ENCODE measurements at regions not wholly inside any gene's neighbourhood (a gene's known extent, or its start where the extent isn't known, plus 50 kb on each side); places are given as distances from the start of the nearest gene placed in this dataset.

DNA sequence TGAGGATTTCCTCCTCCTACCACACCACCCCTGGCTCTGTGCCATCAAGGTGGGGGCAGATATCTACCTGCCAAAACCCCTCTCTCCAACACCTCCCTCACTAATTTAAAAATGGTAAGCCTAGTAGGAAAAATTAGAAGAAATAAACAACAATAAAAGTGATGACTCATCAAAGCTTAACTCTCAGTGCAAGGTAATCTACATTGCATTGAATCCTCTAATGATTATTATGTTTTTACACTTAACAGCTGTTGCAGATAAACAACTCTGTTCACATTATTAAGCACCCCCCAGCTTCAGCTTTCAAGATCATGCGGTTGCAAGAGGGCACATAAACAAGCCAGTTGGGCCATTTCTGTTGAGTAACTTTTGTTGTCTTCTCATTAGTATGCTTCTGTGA, 396.1 kb upstream of the ATP11B start:
- ChIA-PET POLR2A (no interaction called here), CTCF (no interaction called here)
- Histone ChIP-seq H3K36me3 (ENCODE audit: control insufficient read depth, insufficient read depth, low read length) (no peaks in the 10 kb centered on the region), H3K27me3 (replicated peaks; ENCODE audit: control insufficient read depth, insufficient read depth, low read length) (no peaks in the 10 kb centered on the region), H3K4me1 (peaks cover under 1% of the 10 kb centered on the region; the same call in 1 of the 2 replicates), H3K4me3 (ENCODE audit: low read depth, low read length) (no peak overlapping the region), H3K9me3 (no peaks in the 10 kb centered on the region)
- Mint-ChIP-seq H3K27ac (ENCODE audit: unreplicated experiment) (no peak overlapping the region), H3K4me1 (ENCODE audit: low read depth, unreplicated experiment) (peaks cover 14% of the 10 kb centered on the region), H3K36me3 (ENCODE audit: insufficient read depth, unreplicated experiment) (no peaks in the 10 kb centered on the region), H3K27me3 (ENCODE audit: insufficient read depth, unreplicated experiment) (no peaks in the 10 kb centered on the region), H3K9me3 (ENCODE audit: unreplicated experiment) (no peaks in the 10 kb centered on the region), H3K4me3 (ENCODE audit: unreplicated experiment) (no peak overlapping the region)
- intact Hi-C loops (cut with micrococcal nuclease; ENCODE audit: unreplicated experiment): no loop called here
- DNase-seq: no peak
- no TSS peak for BruUV-seq (replicated peaks)
- no peak for TF ChIP-seq CTCF (IDR thresholded peaks at IDR 0.05; ENCODE audit: insufficient read depth in 1 of 2, low read depth in 1 of 2, low read length in 1 of 2, severe bottlenecking in 1 of 2, unreplicated experiment in 1 of 2)

DNA sequence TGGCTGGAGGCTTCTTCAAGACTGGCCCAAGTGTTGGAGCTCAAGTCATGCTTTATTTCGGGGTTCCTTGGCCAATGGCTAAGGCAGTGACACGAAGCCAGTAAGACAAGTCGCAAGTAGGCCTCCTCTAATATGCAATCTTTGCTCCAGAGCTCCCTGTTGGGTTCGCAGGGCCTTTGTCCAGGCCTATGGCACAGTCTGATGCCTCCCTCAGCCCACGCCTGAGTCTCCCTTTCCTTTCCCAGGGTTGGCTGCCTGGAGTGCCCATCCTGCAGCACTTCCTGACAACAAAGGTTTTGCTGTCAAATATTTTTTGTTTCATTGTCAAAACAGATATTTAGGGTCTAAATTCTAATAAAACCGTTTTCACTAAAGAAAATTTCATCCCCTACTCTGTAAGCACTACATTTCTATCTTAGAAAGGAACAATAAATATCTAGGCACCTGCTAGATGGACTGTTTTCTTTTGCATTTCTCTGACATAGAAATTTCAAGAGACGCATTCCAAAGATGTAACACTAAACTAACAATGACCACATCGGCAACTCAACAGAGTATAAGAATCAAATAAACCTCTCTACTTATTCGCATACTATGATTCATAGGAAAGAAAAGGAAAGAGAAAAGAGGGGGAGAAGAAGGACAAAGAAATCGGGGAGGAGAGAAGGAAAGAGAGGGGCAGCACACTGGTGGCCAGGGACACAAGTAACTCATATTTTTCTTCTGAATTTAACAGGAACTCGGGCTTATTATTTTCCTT, 393.1 kb upstream of the ATP11B start:
- no peak for DNase-seq
- H3K27me3 ChIP-seq (replicated peaks; ENCODE audit: control insufficient read depth, insufficient read depth, low read length): no peaks in the 10 kb centered on the region
- intact Hi-C loops (cut with micrococcal nuclease; ENCODE audit: unreplicated experiment): no loop called here
- Mint-ChIP-seq H3K4me3 (ENCODE audit: unreplicated experiment) (no peak overlapping the region), H3K36me3 (ENCODE audit: insufficient read depth, unreplicated experiment) (no peaks in the 10 kb centered on the region), H3K27ac (ENCODE audit: unreplicated experiment) (no peak overlapping the region), H3K27me3 (ENCODE audit: insufficient read depth, unreplicated experiment) (no peaks in the 10 kb centered on the region), H3K9me3 (ENCODE audit: unreplicated experiment) (no peaks in the 10 kb centered on the region), H3K4me1 (ENCODE audit: low read depth, unreplicated experiment) (no peaks in the 10 kb centered on the region)
- no peaks in the 10 kb centered on the region for H3K4me1 ChIP-seq
- no peak for TF ChIP-seq CTCF (IDR thresholded peaks at IDR 0.05; ENCODE audit: insufficient read depth in 1 of 2, low read depth in 1 of 2, low read length in 1 of 2, severe bottlenecking in 1 of 2, unreplicated experiment in 1 of 2)
- POLR2A ChIA-PET: no interaction called here
- H3K9me3 ChIP-seq: no peaks in the 10 kb centered on the region
- CTCF ChIA-PET: no interaction called here
- no peaks in the 10 kb centered on the region for H3K36me3 ChIP-seq (ENCODE audit: control insufficient read depth, insufficient read depth, low read length)
- no peak overlapping the region for H3K4me3 ChIP-seq (ENCODE audit: low read depth, low read length)
- BruUV-seq (replicated peaks): no TSS peak

DNA sequence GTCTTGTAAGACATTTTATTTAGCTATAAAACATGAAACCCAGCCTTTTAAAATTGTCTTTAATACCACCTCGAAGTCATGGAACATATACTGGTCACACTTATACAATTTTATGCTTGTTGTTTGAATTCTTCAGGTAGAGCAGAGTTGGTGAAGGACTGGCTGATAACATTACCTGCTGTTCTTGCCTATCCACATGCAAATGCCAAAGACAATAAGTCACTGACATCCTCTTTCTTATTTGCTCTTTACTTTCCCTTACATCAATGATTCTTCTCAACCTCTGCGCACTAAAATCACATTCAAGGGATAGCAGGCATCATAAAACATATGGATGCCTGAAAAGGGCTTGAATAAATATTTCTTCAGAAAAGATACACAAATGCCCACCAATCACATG, 392.5 kb upstream of the ATP11B start:
- H3K36me3 Mint-ChIP-seq (ENCODE audit: insufficient read depth, unreplicated experiment): no peaks in the 10 kb centered on the region
- ChIA-PET CTCF (no interaction called here), POLR2A (no interaction called here)
- H3K4me1 ChIP-seq: no peaks in the 10 kb centered on the region
- no peak overlapping the region for H3K4me3 Mint-ChIP-seq (ENCODE audit: unreplicated experiment)
- no peak for TF ChIP-seq CTCF (IDR thresholded peaks at IDR 0.05; ENCODE audit: insufficient read depth in 1 of 2, low read depth in 1 of 2, low read length in 1 of 2, severe bottlenecking in 1 of 2, unreplicated experiment in 1 of 2)
- no peak overlapping the region for H3K27ac Mint-ChIP-seq (ENCODE audit: unreplicated experiment)
- H3K4me1 Mint-ChIP-seq (ENCODE audit: low read depth, unreplicated experiment): no peaks in the 10 kb centered on the region
- no peaks in the 10 kb centered on the region for H3K9me3 ChIP-seq
- H3K4me3 ChIP-seq (ENCODE audit: low read depth, low read length): no peak overlapping the region
- H3K9me3 Mint-ChIP-seq (ENCODE audit: unreplicated experiment): no peaks in the 10 kb centered on the region
- no peaks in the 10 kb centered on the region for H3K27me3 Mint-ChIP-seq (ENCODE audit: insufficient read depth, unreplicated experiment)
- H3K36me3 ChIP-seq (ENCODE audit: control insufficient read depth, insufficient read depth, low read length): no peaks in the 10 kb centered on the region
- intact Hi-C loops (cut with micrococcal nuclease; ENCODE audit: unreplicated experiment): no loop called here
- BruUV-seq (replicated peaks): no TSS peak
- DNase-seq: no peak
- H3K27me3 ChIP-seq (replicated peaks; ENCODE audit: control insufficient read depth, insufficient read depth, low read length): no peaks in the 10 kb centered on the region
